ENCODE measurements at regions not wholly inside any gene's neighbourhood (a gene's known extent, or its start where the extent isn't known, plus 50 kb on each side); places are given as distances from the start of the nearest gene placed in this dataset.

DNA sequence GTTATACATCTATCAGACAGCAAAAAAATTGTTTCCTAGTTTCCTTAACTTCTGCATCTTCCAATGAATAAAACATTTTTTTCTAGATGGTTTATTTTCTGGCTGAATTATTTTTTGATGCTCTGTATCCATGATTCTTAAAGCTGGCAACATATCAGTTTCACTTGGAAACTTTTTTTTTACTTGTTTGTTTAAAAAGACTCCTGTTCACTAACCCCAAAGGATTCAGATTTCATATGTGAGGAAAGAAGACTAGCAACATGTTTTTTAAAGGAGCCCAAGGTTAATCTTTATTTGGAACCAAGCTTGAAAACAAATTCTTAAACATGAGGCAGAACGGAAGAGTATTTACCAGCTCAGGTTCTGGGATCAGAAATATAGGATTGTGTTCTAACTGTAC is 632.3 kb downstream of the SLITRK6 start:
- TF ChIP-seq, protein P1, sequence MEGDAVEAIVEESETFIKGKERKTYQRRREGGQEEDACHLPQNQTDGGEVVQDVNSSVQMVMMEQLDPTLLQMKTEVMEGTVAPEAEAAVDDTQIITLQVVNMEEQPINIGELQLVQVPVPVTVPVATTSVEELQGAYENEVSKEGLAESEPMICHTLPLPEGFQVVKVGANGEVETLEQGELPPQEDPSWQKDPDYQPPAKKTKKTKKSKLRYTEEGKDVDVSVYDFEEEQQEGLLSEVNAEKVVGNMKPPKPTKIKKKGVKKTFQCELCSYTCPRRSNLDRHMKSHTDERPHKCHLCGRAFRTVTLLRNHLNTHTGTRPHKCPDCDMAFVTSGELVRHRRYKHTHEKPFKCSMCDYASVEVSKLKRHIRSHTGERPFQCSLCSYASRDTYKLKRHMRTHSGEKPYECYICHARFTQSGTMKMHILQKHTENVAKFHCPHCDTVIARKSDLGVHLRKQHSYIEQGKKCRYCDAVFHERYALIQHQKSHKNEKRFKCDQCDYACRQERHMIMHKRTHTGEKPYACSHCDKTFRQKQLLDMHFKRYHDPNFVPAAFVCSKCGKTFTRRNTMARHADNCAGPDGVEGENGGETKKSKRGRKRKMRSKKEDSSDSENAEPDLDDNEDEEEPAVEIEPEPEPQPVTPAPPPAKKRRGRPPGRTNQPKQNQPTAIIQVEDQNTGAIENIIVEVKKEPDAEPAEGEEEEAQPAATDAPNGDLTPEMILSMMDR (conservative IDR thresholded peaks at IDR 0.05), result no peak
- no peak for TF ChIP-seq ZFX (IDR thresholded peaks at IDR 0.05)
- no peak overlapping the region for H3K27ac ChIP-seq

DNA sequence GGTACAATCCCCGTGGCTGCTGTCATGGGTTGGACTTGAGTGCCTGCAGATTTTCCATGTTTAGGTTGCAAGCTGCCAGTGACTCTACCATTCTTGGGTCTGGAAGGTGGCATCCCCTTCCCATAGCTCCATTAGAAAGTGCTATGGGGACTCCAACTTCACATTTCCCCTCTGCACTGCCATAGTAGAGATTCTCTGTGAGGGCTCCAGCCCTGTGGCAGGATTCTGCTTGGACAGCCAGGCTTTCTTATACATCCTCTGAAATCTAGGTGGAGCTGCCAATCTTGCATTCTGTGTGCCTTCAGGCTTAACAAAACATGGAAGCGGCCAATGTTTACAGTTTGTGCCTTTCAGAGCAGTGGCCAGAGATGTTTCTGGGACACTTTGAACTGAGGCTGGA is 636.2 kb downstream of the SLITRK6 start:
- TF ChIP-seq ZFX (IDR thresholded peaks at IDR 0.05), result no peak
- TF ChIP-seq, protein P1 (conservative IDR thresholded peaks at IDR 0.05), result no peak
- H3K27ac ChIP-seq, result no peak overlapping the region

DNA sequence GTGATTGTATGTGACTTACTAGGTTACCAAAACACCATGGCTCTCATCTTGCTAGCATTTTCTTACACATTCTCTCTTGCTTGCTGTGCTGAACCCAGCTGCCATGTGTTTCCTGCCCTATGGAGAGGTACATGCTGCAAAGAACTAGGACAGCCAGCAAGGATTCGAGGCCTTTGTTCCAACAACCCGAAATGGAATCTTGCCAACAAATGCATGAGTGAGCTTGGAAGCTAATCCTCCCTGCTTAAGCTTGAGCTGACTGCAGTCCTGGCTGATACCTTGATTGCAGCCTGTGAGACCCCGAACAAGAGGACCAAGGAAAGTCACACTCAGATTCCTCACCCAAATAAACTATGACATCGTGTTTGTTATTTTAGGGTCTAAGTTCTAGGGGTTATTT is 651.2 kb downstream of the SLITRK6 start:
- TF ChIP-seq, protein P1 (conservative IDR thresholded peaks at IDR 0.05), result no peak
- no peak for TF ChIP-seq ZFX (IDR thresholded peaks at IDR 0.05)
- no peak overlapping the region for H3K27ac ChIP-seq

DNA sequence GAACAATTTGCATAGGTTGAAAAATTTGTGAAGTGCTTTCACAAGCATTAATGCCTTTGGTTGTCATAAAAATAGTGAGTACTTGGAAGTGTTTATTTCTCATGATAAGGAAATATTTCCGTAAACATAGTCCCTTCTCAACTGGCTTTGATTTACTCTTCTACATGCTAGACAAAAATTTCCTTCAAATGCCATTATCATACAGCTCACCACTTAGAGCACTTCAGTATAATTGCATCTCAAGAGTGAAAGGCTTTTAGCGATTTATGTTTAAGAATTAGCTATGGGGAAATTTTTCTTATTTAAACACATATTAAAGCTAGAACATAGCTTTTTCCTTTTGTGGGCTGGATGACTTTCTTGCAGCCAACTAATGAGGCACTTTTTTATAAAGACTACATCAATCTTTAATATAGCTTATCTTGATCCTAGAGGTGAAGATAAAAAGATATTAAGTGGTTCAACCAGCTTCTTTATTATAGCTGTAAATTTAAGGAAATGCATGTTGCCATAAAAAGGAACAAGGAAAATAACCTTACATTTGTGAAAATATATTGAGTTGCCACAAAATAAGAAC is 656.8 kb downstream of the SLITRK6 start:
- TF ChIP-seq, protein P1 (conservative IDR thresholded peaks at IDR 0.05), result no peak
- TF ChIP-seq ZFX (IDR thresholded peaks at IDR 0.05), result no peak
- no peak overlapping the region for H3K27ac ChIP-seq

DNA sequence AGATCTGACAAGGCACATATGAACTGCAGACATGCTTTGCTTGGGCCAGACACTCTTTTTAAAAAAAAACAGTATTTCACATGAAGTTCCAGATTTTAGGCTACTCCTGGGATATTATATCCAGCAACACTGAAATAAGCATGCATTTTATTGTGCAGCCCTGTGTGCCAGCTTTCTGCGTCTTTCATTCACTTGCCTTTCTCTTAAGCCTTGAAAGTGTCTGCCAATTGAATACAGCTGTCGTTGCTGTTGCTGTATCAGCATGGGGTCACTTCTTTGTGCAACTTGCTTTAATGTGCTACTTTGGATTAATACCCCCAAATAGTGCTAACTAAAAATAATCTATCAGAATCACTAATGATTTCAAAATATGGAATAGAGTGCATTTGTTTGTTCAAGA is 657.8 kb downstream of the SLITRK6 start:
- TF ChIP-seq ZFX (IDR thresholded peaks at IDR 0.05), result no peak
- TF ChIP-seq, protein P1 (conservative IDR thresholded peaks at IDR 0.05), result no peak
- no peak overlapping the region for H3K27ac ChIP-seq

DNA sequence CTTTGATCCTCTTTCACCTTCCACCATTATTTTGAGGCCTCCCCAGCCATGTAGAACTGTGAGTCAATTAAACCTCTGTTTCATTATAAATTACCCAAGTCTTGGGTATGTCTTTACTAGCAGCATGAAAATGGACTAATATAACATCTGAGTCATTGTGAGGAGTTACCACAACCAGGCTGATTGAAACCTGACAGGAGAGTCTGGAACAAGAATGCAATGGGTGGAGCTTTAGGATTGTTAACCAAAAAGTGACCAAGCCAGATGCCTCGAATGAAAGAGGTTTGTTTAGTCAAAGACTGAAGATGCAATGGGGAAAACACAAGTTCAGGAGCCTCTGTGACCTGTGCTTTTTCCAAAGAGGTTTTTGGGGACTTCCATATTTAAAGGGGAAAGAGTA is 659.0 kb downstream of the SLITRK6 start:
- TF ChIP-seq, protein P1 (conservative IDR thresholded peaks at IDR 0.05), result no peak
- TF ChIP-seq ZFX (IDR thresholded peaks at IDR 0.05), result no peak
- no peak overlapping the region for H3K27ac ChIP-seq

DNA sequence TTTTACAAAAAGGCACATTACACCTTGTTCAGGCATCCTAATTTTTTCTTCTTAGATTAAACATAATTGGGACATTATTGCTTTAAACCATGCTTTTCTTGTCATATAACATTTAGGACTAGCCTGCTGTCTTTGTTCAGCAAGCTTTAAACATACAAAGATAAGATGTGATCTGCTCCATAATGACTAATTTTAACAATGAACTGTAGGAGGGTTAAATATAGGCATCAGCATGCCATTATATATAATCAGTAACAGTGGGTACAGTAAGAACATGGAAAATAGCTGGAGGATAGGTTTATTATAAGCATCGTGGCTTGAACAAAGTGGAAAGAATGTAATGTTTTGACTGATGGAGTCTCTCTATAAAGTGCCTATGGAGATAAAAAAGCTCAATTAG is 661.7 kb downstream of the SLITRK6 start:
- TF ChIP-seq, protein P1 (conservative IDR thresholded peaks at IDR 0.05), result no peak
- TF ChIP-seq ZFX (IDR thresholded peaks at IDR 0.05), result no peak
- no peak overlapping the region for H3K27ac ChIP-seq
